ENCODE measurements at regions not wholly inside any gene's neighbourhood (a gene's known extent, or its start where the extent isn't known, plus 50 kb on each side); places are given as distances from the start of the nearest gene placed in this dataset.

- DNase-seq (ENCODE audit: low read depth), result no peak
- H3K4me3 ChIP-seq (replicated peaks; ENCODE audit: low read depth, low read length), result no peak overlapping the region
- no peak for TF ChIP-seq CTCF (IDR thresholded peaks at IDR 0.05; ENCODE audit: low read length, missing control alignments)
Observed at GRCh38 chr11:127339376-127339775, 338.8 kb upstream of the KIRREL3 start.

DNA sequence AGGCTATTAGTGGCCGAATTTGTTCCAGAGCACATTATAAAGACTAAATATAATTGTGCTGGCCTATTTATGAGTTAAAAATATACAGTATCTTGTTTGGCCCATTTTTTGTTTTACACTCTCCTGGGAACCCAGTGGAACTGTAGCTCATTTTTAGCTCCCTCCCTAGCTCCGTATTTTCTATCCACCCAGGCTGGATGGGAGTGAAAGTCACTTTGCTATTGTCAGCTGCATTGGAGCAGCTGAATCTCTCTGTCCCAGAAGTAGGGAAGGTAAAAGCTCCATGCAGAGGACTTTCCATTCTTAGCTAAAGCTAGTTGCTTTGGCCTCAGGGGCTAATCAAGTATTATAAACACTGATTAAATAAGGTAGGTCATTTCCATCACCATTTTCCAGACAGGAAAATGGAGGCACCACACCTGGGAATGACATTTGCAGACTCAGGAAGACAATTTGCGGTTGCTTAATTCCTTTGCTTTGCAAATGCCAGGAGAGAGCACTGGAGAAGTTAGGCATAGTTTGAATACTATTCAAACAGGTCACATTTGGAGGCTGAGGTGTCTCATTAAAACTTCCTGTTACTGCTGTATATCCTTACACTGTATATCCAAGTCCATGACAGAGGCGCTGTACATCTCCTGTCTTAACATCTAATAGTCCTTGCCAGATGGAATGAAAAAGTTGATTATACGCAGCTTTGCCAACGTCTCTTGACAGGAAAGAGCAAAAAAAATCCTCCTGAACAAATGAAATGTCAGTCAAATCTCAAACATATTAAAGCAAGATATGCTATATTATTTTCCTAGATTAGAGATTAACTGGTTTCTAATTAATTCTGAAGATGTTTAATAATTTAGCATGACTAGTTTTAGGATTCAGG is 338.1 kb upstream of the KIRREL3 start:
- DNase-seq (ENCODE audit: low read depth), result no peak
- no peak overlapping the region for H3K4me3 ChIP-seq (replicated peaks; ENCODE audit: low read depth, low read length)
- no peak for TF ChIP-seq CTCF (IDR thresholded peaks at IDR 0.05; ENCODE audit: low read length, missing control alignments)

- no peak for DNase-seq (ENCODE audit: low read depth)
- H3K4me3 ChIP-seq (replicated peaks; ENCODE audit: low read depth, low read length), result no peak overlapping the region
- TF ChIP-seq CTCF (IDR thresholded peaks at IDR 0.05; ENCODE audit: low read length, missing control alignments), result no peak
Observed at GRCh38 chr11:127334466-127334865, 333.9 kb upstream of the KIRREL3 start.

GRCh38 chr11:127332896-127333295 is 332.3 kb upstream of the KIRREL3 start:
- TF ChIP-seq CTCF (IDR thresholded peaks at IDR 0.05; ENCODE audit: low read length, missing control alignments), result no peak
- no peak overlapping the region for H3K4me3 ChIP-seq (replicated peaks; ENCODE audit: low read depth, low read length)
- no peak for DNase-seq (ENCODE audit: low read depth)

- DNase-seq (ENCODE audit: low read depth), result no peak
- H3K4me3 ChIP-seq (replicated peaks; ENCODE audit: low read depth, low read length), result no peak overlapping the region
- TF ChIP-seq CTCF (IDR thresholded peaks at IDR 0.05; ENCODE audit: low read length, missing control alignments), result no peak
Observed at GRCh38 chr11:127330044-127330443, 329.5 kb upstream of the KIRREL3 start.

- no peak for TF ChIP-seq CTCF (IDR thresholded peaks at IDR 0.05; ENCODE audit: low read length, missing control alignments)
- DNase-seq (ENCODE audit: low read depth), result no peak
- H3K4me3 ChIP-seq (replicated peaks; ENCODE audit: low read depth, low read length), result no peak overlapping the region
Observed at GRCh38 chr11:127308291-127308690, 307.7 kb upstream of the KIRREL3 start.

DNA sequence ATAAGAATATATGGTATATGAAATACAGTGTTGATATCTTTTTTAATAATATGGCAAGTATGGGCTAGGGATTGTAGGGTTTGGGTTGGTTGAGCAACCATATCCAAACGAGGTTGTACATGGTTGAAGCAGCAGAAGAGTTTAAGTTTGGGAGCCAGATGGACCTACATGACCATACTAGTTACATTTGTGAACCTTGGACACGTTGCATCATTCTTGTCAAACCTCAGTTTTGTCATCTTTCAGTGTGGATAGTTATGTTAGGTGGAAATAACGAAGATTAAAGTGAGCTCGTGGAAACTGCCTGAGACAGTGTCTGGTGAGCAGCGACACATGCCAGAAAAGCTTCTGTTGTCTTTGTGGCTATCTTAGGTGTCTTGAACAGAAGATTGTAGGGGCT is 307.1 kb upstream of the KIRREL3 start:
- no peak for DNase-seq (ENCODE audit: low read depth)
- H3K4me3 ChIP-seq (replicated peaks; ENCODE audit: low read depth, low read length), result no peak overlapping the region
- TF ChIP-seq CTCF (IDR thresholded peaks at IDR 0.05; ENCODE audit: low read length, missing control alignments), result no peak

Measured in fibroblast of pulmonary artery (primary cell).